Endothelial cell of umbilical vein (primary cell): ENCODE measurements at regions not wholly inside any gene's neighbourhood (a gene's known extent, or its start where the extent isn't known, plus 50 kb on each side); places are given as distances from the start of the nearest gene placed in this dataset.

ENCODE experiments used
- BruUV-seq: library from RNA; stranded (reverse); fragments of 400-500 nt; replicated peaks from 2 replicates; lab custom pipeline; 2021; lab: Mats Ljungman, UMichigan
- CTCF ChIA-PET: fragments of 300-600, 350-600 bp; sonication (Branson Sonifier 250); formaldehyde crosslinking; loops from one replicate; lab custom pipeline; 2021; ENCODE audit warnings: antibody characterized with exemption, inconsistent platforms; lab: Charles Lee
- POLR2A ChIA-PET: fragments of 300-600, 350-600 bp; sonication (Branson Sonifier 250); formaldehyde crosslinking; loops from one replicate; lab custom pipeline; 2021; ENCODE audit warnings: antibody characterized with exemption, inconsistent platforms; lab: Charles Lee
- DNase-seq: peaks from one replicate; pipeline ENCODE4 v3.0.0-alpha.2; 2011; ENCODE audit warnings: low read depth, low spot score
- FAIRE-seq: peaks from 2 replicates; lab custom pipeline; 2011; peaks lifted over from hg19 to GRCh38; lab: Jason Lieb, UNC
- H2AFZ ChIP-seq: 2 replicates; pipeline ENCODE4 v1.6.0; 2012; ENCODE audit warnings: low read depth, low read length, control low read depth, inconsistent platforms
- H3K27ac ChIP-seq: 2 replicates; pipeline ENCODE4 v1.5.1; 2011; ENCODE audit warnings: low read depth, mild to moderate bottlenecking, control low read depth, low read length, moderate library complexity; ENCODE audit not compliant: insufficient read depth
- H3K27me3 ChIP-seq, 2 experiments: 2 replicates each; pipeline versions ENCODE4 v1.6.0 to v1.6.1; 2011; ENCODE audit warnings: low read length in 2 of 2, mixed read lengths in 1 of 2; ENCODE audit not compliant: control insufficient read depth in 2 of 2, insufficient read depth in 2 of 2
- H3K36me3 ChIP-seq, 2 experiments: 2 replicates in 1 of 2; 3 replicates in 1 of 2; pipeline ENCODE4 v1.5.1; 2011; ENCODE audit warnings: low read length in 2 of 2, mild to moderate bottlenecking in 1 of 2, moderate library complexity in 1 of 2; ENCODE audit not compliant: control insufficient read depth in 2 of 2, insufficient read depth in 2 of 2; ENCODE audit errors: extremely low read depth in 1 of 2
- H3K4me1 ChIP-seq: 3 replicates; pipeline ENCODE4 v1.5.1; 2011; ENCODE audit warnings: mild to moderate bottlenecking, low read length; ENCODE audit not compliant: control insufficient read depth, insufficient read depth; ENCODE audit errors: extremely low read depth
- H3K4me2 ChIP-seq: 2 replicates; pipeline ENCODE4 v1.6.1; 2011; ENCODE audit warnings: low read length, control low read depth, mixed read lengths; ENCODE audit not compliant: insufficient read depth
- H3K4me3 ChIP-seq, 3 experiments: fragments of 200-600 bp in 1 of 3; sonication (generic), shearing (Covaris generic) in 1 of 3; replicated peaks in 1 of 3; 2 replicates each; pipeline ENCODE4 v1.5.1; 2011 to 2016; ENCODE audit warnings: control low read depth in 3 of 3, low read length in 3 of 3, mild to moderate bottlenecking in 2 of 3, inconsistent platforms in 1 of 3, low read depth in 1 of 3, moderate library complexity in 1 of 3; ENCODE audit not compliant: insufficient read depth in 1 of 3
- H3K79me2 ChIP-seq: 2 replicates; pipeline ENCODE4 v1.6.0; 2012; ENCODE audit warnings: low read length, inconsistent platforms; ENCODE audit not compliant: control insufficient read depth, insufficient read depth
- H3K9ac ChIP-seq: replicated peaks from 2 replicates; pipeline ENCODE3; 2011; ENCODE audit warnings: low read length, control low read depth; ENCODE audit not compliant: insufficient read depth; ENCODE audit errors: extremely low read depth
- H3K9me1 ChIP-seq: replicated peaks from 3 replicates; pipeline ENCODE4 v1.6.0; 2011; ENCODE audit warnings: mild to moderate bottlenecking, low read length; ENCODE audit not compliant: control insufficient read depth, insufficient read depth; ENCODE audit errors: extremely low read depth
- H3K9me3 ChIP-seq: replicated peaks from 2 replicates; pipeline ENCODE4 v1.5.1; 2012; ENCODE audit warnings: low read length, inconsistent platforms; ENCODE audit not compliant: control insufficient read depth, insufficient read depth
- H4K20me1 ChIP-seq: replicated peaks from 2 replicates; pipeline ENCODE3; 2011; ENCODE audit warnings: mild to moderate bottlenecking, low read length; ENCODE audit not compliant: control insufficient read depth, insufficient read depth; ENCODE audit errors: extremely low read depth
- EZH2 ChIP-seq: IDR thresholded peaks from 2 replicates; pipeline ENCODE4 v1.6.1; 2012; ENCODE audit warnings: borderline replicate concordance, low read depth, mild to moderate bottlenecking, moderate library complexity, low read length, inconsistent platforms; ENCODE audit not compliant: severe bottlenecking
- FOS ChIP-seq: IDR thresholded peaks from 2 replicates; pipeline ENCODE4 v1.6.1; 2011; ENCODE audit warnings: mild to moderate bottlenecking, low read length, moderate library complexity, borderline replicate concordance; ENCODE audit not compliant: insufficient read depth
- GATA2 ChIP-seq: IDR thresholded peaks from 2 replicates; pipeline ENCODE4 v1.7.0; 2011; ENCODE audit warnings: low read depth, mild to moderate bottlenecking, moderate library complexity, mixed read lengths, low read length; ENCODE audit not compliant: insufficient read length, insufficient read depth
- JUN ChIP-seq: IDR thresholded peaks from 2 replicates; pipeline ENCODE4 v1.6.1; 2011; ENCODE audit warnings: borderline replicate concordance, low read depth; ENCODE audit not compliant: insufficient read length, insufficient read depth
- MYC ChIP-seq: IDR thresholded peaks from one replicate; pipeline ENCODE4 v1.6.1; 2011; ENCODE audit warnings: mild to moderate bottlenecking, low read depth, low read length
- POLR2A ChIP-seq: IDR thresholded peaks from 2 replicates; pipeline ENCODE4 v1.6.1; 2012; ENCODE audit warnings: low read depth, mild to moderate bottlenecking, control low read depth, low read length
- POLR2AphosphoS5 ChIP-seq: IDR thresholded peaks from 2 replicates; pipeline ENCODE4 v1.6.1; 2012; ENCODE audit warnings: low read depth, mild to moderate bottlenecking, control low read depth, low read length, moderate library complexity; ENCODE audit not compliant: insufficient read depth
- dilution Hi-C: fragments of 300-500 bp; cut with MboI; formaldehyde crosslinking; loops from one replicate; pipeline ENCODE4 v1.15.0; 2019; ENCODE audit warnings: low sequenced_read_pairs; ENCODE audit not compliant: extremely low pct_ligation_motif_present
- intact Hi-C: fragments of 100-400 bp; cut with micrococcal nuclease; formaldehyde crosslinking; loops from one replicate; pipeline ENCODE4 v1.10.0; 2022
- TF ChIP-seq, protein P1 (sequence below), 2 donors: IDR thresholded peaks; 1 replicate in 1 of 2; 2 replicates in 1 of 2; pipeline ENCODE4 v1.5.1; 2011; ENCODE audit warnings: low read length in 2 of 2, mild to moderate bottlenecking in 2 of 2, moderate library complexity in 2 of 2, control low read depth in 1 of 2, inconsistent platforms in 1 of 2, low read depth in 1 of 2; ENCODE audit not compliant: insufficient read depth in 1 of 2; ENCODE audit errors: extremely low read depth in 1 of 2
- TF ChIP-seq, protein P2 (sequence below): IDR thresholded peaks from 2 replicates; pipeline ENCODE4 v1.6.1; 2011; ENCODE audit not compliant: insufficient read depth, insufficient read length

DNA sequence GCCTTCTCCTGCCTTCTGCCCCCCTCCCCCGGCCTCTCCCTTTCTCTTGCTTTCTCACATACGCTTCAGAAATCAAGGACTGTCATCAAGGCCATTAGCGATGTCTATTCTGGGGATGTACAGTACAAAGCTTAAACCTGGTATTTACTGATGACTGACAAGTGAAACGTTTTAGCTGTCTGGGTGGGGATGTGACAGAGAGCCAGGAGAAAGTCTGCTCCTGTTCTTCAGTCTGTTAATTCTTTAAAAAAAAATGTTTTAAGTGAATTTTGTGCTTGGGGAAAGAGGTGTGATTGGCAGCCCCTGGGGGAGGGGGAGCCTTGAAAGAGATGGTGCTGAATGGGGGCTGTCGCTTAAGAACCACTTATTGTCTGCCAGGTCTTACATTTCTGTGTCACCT, 283.0 kb upstream of the PLXNA2 start:
- Histone ChIP-seq H3K9me1 (no peaks in the 10 kb centered on the region), H3K27ac (no peak overlapping the region), H3K27me3 (no peaks in the 10 kb centered on the region), H3K36me3 (no peaks in the 10 kb centered on the region), H3K4me3 (no peak overlapping the region), H2AFZ (no peak overlapping the region), H3K79me2 (no peaks in the 10 kb centered on the region), H3K9ac (no peak overlapping the region), H3K4me2 (no peak overlapping the region), H3K4me1 (no peaks in the 10 kb centered on the region), H3K9me3 (no peaks in the 10 kb centered on the region), H4K20me1 (no peaks in the 10 kb centered on the region)
- BruUV-seq: no TSS peak
- intact Hi-C loops (no loop called here), dilution Hi-C loops (no loop called here)
- TF ChIP-seq POLR2AphosphoS5: no peak
- no peak for TF ChIP-seq GATA2
- TF ChIP-seq, protein P1, sequence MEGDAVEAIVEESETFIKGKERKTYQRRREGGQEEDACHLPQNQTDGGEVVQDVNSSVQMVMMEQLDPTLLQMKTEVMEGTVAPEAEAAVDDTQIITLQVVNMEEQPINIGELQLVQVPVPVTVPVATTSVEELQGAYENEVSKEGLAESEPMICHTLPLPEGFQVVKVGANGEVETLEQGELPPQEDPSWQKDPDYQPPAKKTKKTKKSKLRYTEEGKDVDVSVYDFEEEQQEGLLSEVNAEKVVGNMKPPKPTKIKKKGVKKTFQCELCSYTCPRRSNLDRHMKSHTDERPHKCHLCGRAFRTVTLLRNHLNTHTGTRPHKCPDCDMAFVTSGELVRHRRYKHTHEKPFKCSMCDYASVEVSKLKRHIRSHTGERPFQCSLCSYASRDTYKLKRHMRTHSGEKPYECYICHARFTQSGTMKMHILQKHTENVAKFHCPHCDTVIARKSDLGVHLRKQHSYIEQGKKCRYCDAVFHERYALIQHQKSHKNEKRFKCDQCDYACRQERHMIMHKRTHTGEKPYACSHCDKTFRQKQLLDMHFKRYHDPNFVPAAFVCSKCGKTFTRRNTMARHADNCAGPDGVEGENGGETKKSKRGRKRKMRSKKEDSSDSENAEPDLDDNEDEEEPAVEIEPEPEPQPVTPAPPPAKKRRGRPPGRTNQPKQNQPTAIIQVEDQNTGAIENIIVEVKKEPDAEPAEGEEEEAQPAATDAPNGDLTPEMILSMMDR (IDR thresholded peaks at IDR 0.05; ENCODE audit: extremely low read depth in 1 of 2, insufficient read depth in 1 of 2, low read depth in 1 of 2, low read length in 2 of 2): no peak
- no peak for TF ChIP-seq MYC
- no peak for TF ChIP-seq FOS
- TF ChIP-seq POLR2A: no peak
- TF ChIP-seq JUN: no peak
- TF ChIP-seq EZH2: no peak
- TF ChIP-seq, protein P2, sequence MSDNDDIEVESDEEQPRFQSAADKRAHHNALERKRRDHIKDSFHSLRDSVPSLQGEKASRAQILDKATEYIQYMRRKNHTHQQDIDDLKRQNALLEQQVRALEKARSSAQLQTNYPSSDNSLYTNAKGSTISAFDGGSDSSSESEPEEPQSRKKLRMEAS: no peak
- CTCF ChIA-PET: no interaction called here
- FAIRE-seq (no peak), DNase-seq (no peak)
- POLR2A ChIA-PET: no interaction called here
